Vagina (tissue), 2 donors: ENCODE measurements at regions not wholly inside any gene's neighbourhood (a gene's known extent, or its start where the extent isn't known, plus 50 kb on each side); places are given as distances from the start of the nearest gene placed in this dataset.
"Not testable (repeated sequence)": the region's sequence is repeated elsewhere in the genome, so short reads cannot be mapped to it uniquely, and the experiment has no call there.

ENCODE experiments used
- CTCF ChIP-seq, 3 experiments: fragments of 450-650 bp in 2 of 3; fragments of 200-600 bp in 1 of 3; sonication (generic) in 1 of 3; IDR thresholded peaks; one replicate each; pipeline ENCODE4 v1.5.1; 2017 to 2019; ENCODE audit warnings: antibody characterized with exemption in 3 of 3, mild to moderate bottlenecking in 2 of 3, moderate library complexity in 2 of 3
- POLR2A ChIP-seq, 2 donors: fragments of 450-650 bp; IDR thresholded peaks; one replicate each; pipeline ENCODE4 v1.6.1; 2017; ENCODE audit warnings: antibody characterized with exemption in 2 of 2, mild to moderate bottlenecking in 2 of 2, moderate library complexity in 2 of 2
- POLR2AphosphoS5 ChIP-seq, 2 donors: sonication (generic); formaldehyde crosslinking; IDR thresholded peaks; one replicate each; pipeline ENCODE4 v1.9.0; 2017; ENCODE audit warnings: antibody characterized with exemption in 2 of 2, mild to moderate bottlenecking in 2 of 2, low read depth in 1 of 2; ENCODE audit not compliant: insufficient read depth in 1 of 2

DNA sequence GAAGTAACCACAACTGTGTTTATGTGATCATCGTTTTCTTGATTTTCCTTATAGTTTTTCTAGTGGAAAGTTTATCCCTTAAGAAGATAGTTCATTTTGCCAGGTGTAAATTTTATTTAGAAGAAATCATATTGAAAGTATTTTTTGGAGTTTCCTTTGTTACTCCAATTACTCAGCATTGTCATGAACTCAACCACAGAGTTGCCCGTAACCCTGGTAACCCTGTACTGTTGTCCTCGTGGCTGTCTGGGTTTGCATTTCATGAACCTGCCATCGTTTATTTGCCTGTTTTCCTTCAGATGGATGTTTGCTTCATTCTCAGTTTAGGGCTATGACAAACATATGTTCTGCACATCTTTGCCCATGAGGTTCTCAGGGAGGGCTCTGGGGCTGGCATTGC, 534.3 kb downstream of the GOLGA6L6 start:
- not testable (repeated sequence) for TF ChIP-seq POLR2A (IDR thresholded peaks at IDR 0.05); CTCF (IDR thresholded peaks at IDR 0.05); POLR2AphosphoS5 (IDR thresholded peaks at IDR 0.05; ENCODE audit: insufficient read depth in 1 of 2, low read depth in 1 of 2)
